ENCODE measurements at regions not wholly inside any gene's neighbourhood (a gene's known extent, or its start where the extent isn't known, plus 50 kb on each side); places are given as distances from the start of the nearest gene placed in this dataset.

GRCh38 chr2:101563849-101564248, 88.9 kb upstream of the RFX8 start:
- DNase-seq (ENCODE audit: low spot score) = no peak
- Mint-ChIP-seq H3K27me3 (ENCODE audit: low read depth) (peaks cover 33% of the 10 kb centered on the region), H3K27ac (ENCODE audit: unreplicated experiment) (no peak overlapping the region), H3K4me1 (ENCODE audit: low read depth) (peaks cover 7% of the 10 kb centered on the region), H3K36me3 (ENCODE audit: low read depth) (no peaks in the 10 kb centered on the region), H3K4me3 (ENCODE audit: unreplicated experiment) (no peak overlapping the region), H3K9me3 (ENCODE audit: low read depth) (no peaks in the 10 kb centered on the region)
- TF ChIP-seq CTCF (IDR thresholded peaks at IDR 0.05) = no peak

- no peak for TF ChIP-seq CTCF (IDR thresholded peaks at IDR 0.05)
- no peak overlapping the region for H3K4me3 Mint-ChIP-seq (ENCODE audit: unreplicated experiment)
- no peaks in the 10 kb centered on the region for H3K36me3 Mint-ChIP-seq (ENCODE audit: low read depth)
- H3K27me3 Mint-ChIP-seq (ENCODE audit: low read depth) = peaks cover 19% of the 10 kb centered on the region
- no peaks in the 10 kb centered on the region for H3K9me3 Mint-ChIP-seq (ENCODE audit: low read depth)
- DNase-seq (ENCODE audit: low spot score) = no peak
- H3K27ac Mint-ChIP-seq (ENCODE audit: unreplicated experiment) = no peak overlapping the region
- peaks cover 12% of the 10 kb centered on the region for H3K4me1 Mint-ChIP-seq (ENCODE audit: low read depth)
Measured at GRCh38 chr2:101560780-101561315, 85.9 kb upstream of the RFX8 start.

- H3K27me3 Mint-ChIP-seq (ENCODE audit: low read depth) = peaks cover 6% of the 10 kb centered on the region
- H3K9me3 Mint-ChIP-seq (ENCODE audit: low read depth) = no peaks in the 10 kb centered on the region
- H3K4me3 Mint-ChIP-seq (ENCODE audit: unreplicated experiment) = no peak overlapping the region
- DNase-seq (ENCODE audit: low spot score) = no peak
- no peaks in the 10 kb centered on the region for H3K36me3 Mint-ChIP-seq (ENCODE audit: low read depth)
- TF ChIP-seq CTCF (IDR thresholded peaks at IDR 0.05) = no peak
- peaks cover 12% of the 10 kb centered on the region for H3K4me1 Mint-ChIP-seq (ENCODE audit: low read depth)
- no peak overlapping the region for H3K27ac Mint-ChIP-seq (ENCODE audit: unreplicated experiment)
Measured at GRCh38 chr2:101559551-101559950, 84.6 kb upstream of the RFX8 start.

GRCh38 chr2:101558740-101559525, 84.0 kb upstream of the RFX8 start:
- H3K9me3 Mint-ChIP-seq (ENCODE audit: low read depth) = no peaks in the 10 kb centered on the region
- peaks cover 12% of the 10 kb centered on the region for H3K4me1 Mint-ChIP-seq (ENCODE audit: low read depth)
- H3K27me3 Mint-ChIP-seq (ENCODE audit: low read depth) = peaks cover 3% of the 10 kb centered on the region
- no peak for DNase-seq (ENCODE audit: low spot score)
- TF ChIP-seq CTCF (IDR thresholded peaks at IDR 0.05) = no peak
- H3K4me3 Mint-ChIP-seq (ENCODE audit: unreplicated experiment) = no peak overlapping the region
- H3K27ac Mint-ChIP-seq (ENCODE audit: unreplicated experiment) = peak overlapping the region; percentile 87
- no peaks in the 10 kb centered on the region for H3K36me3 Mint-ChIP-seq (ENCODE audit: low read depth)

GRCh38 chr2:101556033-101556459, 81.1 kb upstream of the RFX8 start:
- Mint-ChIP-seq H3K4me3 (ENCODE audit: unreplicated experiment) (no peak overlapping the region), H3K27ac (ENCODE audit: unreplicated experiment) (no peak overlapping the region), H3K36me3 (ENCODE audit: low read depth) (no peaks in the 10 kb centered on the region), H3K4me1 (ENCODE audit: low read depth) (peaks cover 12% of the 10 kb centered on the region), H3K9me3 (ENCODE audit: low read depth) (no peaks in the 10 kb centered on the region), H3K27me3 (ENCODE audit: low read depth) (no peaks in the 10 kb centered on the region)
- DNase-seq (ENCODE audit: low spot score) = no peak
- no peak for TF ChIP-seq CTCF (IDR thresholded peaks at IDR 0.05)

All from chondrocyte (in vitro differentiated cells).